HG03045 (cell line): ENCODE measurements at regions not wholly inside any gene's neighbourhood (a gene's known extent, or its start where the extent isn't known, plus 50 kb on each side); places are given as distances from the start of the nearest gene placed in this dataset.
"Not testable (repeated sequence)": the region's sequence is repeated elsewhere in the genome, so short reads cannot be mapped to it uniquely, and the experiment has no call there.

Source experiments
- ATAC-seq: cut with Tn5 transposase; IDR thresholded peaks from one replicate; pipeline ENCODE4 v1.9.1; 2021; ENCODE audit warnings: mild to moderate bottlenecking, moderate library complexity; ENCODE audit not compliant: unreplicated experiment

GRCh38 chr6:78500299-78501089, 366.9 kb upstream of the IRAK1BP1 start:
- ATAC-seq, result no peak

GRCh38 chr6:78502386-78502887, 364.9 kb upstream of the IRAK1BP1 start:
- ATAC-seq, result no peak

GRCh38 chr6:78505178-78505577, 362.2 kb upstream of the IRAK1BP1 start:
- no peak for ATAC-seq

- no peak for ATAC-seq
These were observed 356.3 kb upstream of the IRAK1BP1 start for GRCh38 chr6:78511009-78511408.

GRCh38 chr6:78513856-78514255, 353.5 kb upstream of the IRAK1BP1 start:
- no peak for ATAC-seq

- ATAC-seq, result no peak
These were observed 352.1 kb upstream of the IRAK1BP1 start for GRCh38 chr6:78515271-78515670.

GRCh38 chr6:78517399-78517798, 350.0 kb upstream of the IRAK1BP1 start:
- ATAC-seq, result no peak

GRCh38 chr6:78523622-78524021, 343.7 kb upstream of the IRAK1BP1 start:
- no peak for ATAC-seq

- ATAC-seq, result no peak
These were observed 341.4 kb upstream of the IRAK1BP1 start for GRCh38 chr6:78525976-78526375.

GRCh38 chr6:78526432-78526831, 340.9 kb upstream of the IRAK1BP1 start:
- ATAC-seq, result no peak

- ATAC-seq, result no peak
These were observed 338.4 kb upstream of the IRAK1BP1 start for GRCh38 chr6:78528926-78529325.

GRCh38 chr6:78530208-78530607, 337.1 kb upstream of the IRAK1BP1 start:
- ATAC-seq, result no peak

GRCh38 chr6:78533426-78533825, 333.9 kb upstream of the IRAK1BP1 start:
- ATAC-seq, result no peak

GRCh38 chr6:78533876-78534275, 333.5 kb upstream of the IRAK1BP1 start:
- ATAC-seq, result no peak

- no peak for ATAC-seq
These were observed 329.3 kb upstream of the IRAK1BP1 start for GRCh38 chr6:78538002-78538401.

- ATAC-seq, result not testable (repeated sequence)
These were observed 319.7 kb upstream of the IRAK1BP1 start for GRCh38 chr6:78547636-78548035.

GRCh38 chr6:78551361-78551760, 316.0 kb upstream of the IRAK1BP1 start:
- ATAC-seq, result no peak

GRCh38 chr6:78552435-78552834, 314.9 kb upstream of the IRAK1BP1 start:
- no peak for ATAC-seq

GRCh38 chr6:78554341-78554740, 313.0 kb upstream of the IRAK1BP1 start:
- ATAC-seq, result no peak

GRCh38 chr6:78559056-78559455, 308.3 kb upstream of the IRAK1BP1 start:
- no peak for ATAC-seq

- no peak for ATAC-seq
These were observed 306.3 kb upstream of the IRAK1BP1 start for GRCh38 chr6:78561015-78561414.

GRCh38 chr6:78565997-78566396, 301.4 kb upstream of the IRAK1BP1 start:
- no peak for ATAC-seq

- ATAC-seq, result no peak
These were observed 297.3 kb upstream of the IRAK1BP1 start for GRCh38 chr6:78570044-78570443.
